EH (cell line): ENCODE measurements at regions not wholly inside any gene's neighbourhood (a gene's known extent, or its start where the extent isn't known, plus 50 kb on each side); places are given as distances from the start of the nearest gene placed in this dataset.
"Not testable (repeated sequence)": the region's sequence is repeated elsewhere in the genome, so short reads cannot be mapped to it uniquely, and the experiment has no call there.

Experiments used
- DNase-seq: peaks from one replicate; pipeline ENCODE4 v3.0.0-alpha.2; 2015; ENCODE audit warnings: low read depth

GRCh38 chr10:89952325-89952724 lies 250.9 kb downstream of the KIF20B start:
- no peak for DNase-seq

- DNase-seq = no peak
Observed at GRCh38 chr10:89952751-89953150, 251.4 kb downstream of the KIF20B start.

DNA sequence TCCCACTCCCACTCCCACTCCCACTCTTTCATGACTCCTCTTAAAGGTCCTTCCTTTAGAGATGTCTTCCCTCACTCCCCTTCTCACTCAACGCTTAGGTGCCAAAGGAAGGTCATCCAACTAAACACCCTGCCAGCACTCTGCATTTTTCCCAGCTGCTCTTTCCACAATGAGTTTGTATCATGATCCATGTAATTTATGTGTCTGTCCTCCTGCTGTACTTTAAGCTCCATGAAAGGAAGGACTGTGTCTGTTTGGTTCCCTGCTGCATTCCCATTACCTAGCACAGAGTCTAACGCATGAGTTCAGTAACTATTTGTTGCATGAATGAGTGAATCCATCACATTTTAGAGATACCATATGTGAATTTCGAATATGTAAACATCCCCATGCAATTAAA lies 252.7 kb downstream of the KIF20B start:
- DNase-seq = peak; percentile 3

GRCh38 chr10:89954787-89955566 lies 253.6 kb downstream of the KIF20B start:
- no peak for DNase-seq

GRCh38 chr10:89959433-89960110 lies 258.2 kb downstream of the KIF20B start:
- peak; percentile 51 for DNase-seq

DNA sequence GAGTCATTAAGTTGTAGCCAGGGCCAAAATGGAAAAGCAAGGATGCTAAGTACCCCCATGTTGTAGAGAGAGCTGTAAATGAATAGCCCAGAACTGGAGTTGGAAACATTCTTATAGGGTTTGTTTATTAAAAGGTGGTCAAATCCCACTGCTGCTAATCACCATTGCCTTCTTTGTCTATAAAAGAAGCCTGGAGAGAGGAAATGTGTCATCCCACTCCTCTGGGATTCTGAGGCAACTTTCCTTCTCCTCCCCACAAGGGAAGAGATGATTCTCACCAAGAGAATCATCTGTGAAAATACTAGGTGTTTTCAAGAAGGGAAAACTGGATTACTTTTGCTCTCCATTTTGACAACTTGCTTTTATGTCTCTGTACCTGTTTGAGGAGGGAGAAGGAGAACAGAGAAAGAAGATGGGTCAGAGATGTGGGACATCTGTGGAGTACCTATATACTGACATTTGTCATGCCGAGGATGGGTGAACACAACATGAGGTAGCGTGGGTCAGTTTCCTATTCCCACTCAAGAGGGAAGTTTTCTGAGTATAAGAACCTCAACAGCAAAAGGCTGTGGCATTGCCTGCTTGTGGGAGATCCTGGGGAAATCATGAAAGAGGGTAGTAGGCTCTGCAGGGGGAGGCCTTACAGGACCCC lies 262.2 kb downstream of the KIF20B start:
- DNase-seq = peak; percentile 48

- no peak for DNase-seq
Observed at GRCh38 chr10:89966211-89966610, 264.8 kb downstream of the KIF20B start.

DNA sequence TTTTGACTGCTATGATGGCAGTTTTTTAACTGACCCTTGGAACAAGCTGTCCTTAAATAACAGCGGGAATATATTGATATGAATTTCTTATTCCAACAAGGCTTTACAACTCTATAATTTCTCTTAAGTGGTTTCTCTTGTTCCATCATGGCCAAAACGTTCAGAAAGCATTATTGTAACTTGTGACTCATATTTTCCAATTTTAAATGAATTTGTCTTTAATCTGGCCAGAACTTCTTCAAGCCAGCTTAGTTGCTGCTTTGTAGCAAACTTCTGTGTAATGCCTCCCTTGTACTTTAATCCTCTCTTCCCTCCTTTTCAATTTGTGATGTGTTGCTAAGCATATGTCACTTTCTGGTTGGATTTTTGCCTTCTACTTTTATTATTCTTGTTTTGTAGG lies 271.9 kb downstream of the KIF20B start:
- DNase-seq = peak; percentile 3

DNA sequence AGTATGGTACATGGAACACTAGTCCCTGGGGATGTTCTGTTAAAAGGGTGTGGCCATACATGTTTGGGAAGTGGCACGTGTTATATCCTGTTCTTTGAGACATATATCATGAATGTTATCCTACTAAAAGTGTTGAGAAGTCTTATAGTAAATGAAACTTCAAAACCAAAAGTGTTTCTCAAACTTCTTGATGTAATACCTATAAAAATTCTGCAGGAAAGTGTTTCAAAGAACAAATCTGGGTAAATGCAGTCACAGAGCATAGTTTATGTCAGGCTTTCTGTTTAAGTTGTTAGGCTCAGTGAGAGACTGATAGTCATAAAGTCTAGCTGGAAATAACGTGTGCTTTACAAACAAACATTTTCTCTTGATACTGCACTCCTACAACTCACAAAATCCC lies 273.7 kb downstream of the KIF20B start:
- no peak for DNase-seq

DNA sequence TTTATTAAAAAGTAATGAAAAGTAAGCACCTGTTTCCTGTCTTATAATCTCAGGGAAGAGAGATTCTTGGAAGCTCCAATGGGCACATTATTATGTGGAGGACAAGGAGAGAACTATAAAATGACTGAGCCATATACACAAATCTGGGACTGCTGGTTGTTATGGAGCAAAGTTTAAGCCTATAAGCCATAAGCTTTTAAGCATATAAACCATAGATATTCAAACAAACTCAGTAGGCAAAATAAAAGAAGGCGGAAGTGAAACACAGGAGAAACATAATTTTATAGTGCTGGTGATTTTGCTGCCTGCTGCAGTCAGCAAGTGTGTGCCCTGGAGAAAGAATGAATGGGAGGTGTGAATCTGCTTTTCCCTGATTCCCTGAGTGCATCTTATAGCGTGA lies 274.4 kb downstream of the KIF20B start:
- no peak for DNase-seq

GRCh38 chr10:89978081-89978480 lies 276.7 kb downstream of the KIF20B start:
- peak; percentile 28 for DNase-seq

GRCh38 chr10:89979726-89980125 lies 278.3 kb downstream of the KIF20B start:
- no peak for DNase-seq

- no peak for DNase-seq
Observed at GRCh38 chr10:89980166-89980565, 278.8 kb downstream of the KIF20B start.

- peak; percentile 33 for DNase-seq
Observed at GRCh38 chr10:89981891-89982290, 280.5 kb downstream of the KIF20B start.

- DNase-seq = no peak
Observed at GRCh38 chr10:89985446-89985845, 284.1 kb downstream of the KIF20B start.

- not testable (repeated sequence) for DNase-seq
Observed at GRCh38 chr10:89988361-89988760, 287.0 kb downstream of the KIF20B start.

DNA sequence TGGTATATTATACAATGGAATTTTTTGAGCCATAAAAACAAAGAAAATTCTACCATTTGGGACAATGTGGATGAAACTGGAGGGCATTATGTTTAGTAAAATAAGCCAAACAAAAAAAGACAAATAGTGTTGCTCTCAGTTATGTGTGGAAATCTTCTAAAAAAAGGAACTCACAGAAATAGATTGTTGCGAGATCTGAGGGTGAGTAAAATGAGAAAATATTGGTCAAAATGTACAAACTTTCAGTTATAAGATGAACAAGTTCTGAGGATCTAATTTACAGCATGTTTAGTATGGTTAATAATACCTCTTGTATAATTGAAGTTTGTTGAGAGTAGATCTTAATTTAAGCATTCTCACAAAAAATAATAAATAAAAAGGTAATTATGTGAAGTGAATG lies 291.2 kb downstream of the KIF20B start:
- DNase-seq = no peak

DNA sequence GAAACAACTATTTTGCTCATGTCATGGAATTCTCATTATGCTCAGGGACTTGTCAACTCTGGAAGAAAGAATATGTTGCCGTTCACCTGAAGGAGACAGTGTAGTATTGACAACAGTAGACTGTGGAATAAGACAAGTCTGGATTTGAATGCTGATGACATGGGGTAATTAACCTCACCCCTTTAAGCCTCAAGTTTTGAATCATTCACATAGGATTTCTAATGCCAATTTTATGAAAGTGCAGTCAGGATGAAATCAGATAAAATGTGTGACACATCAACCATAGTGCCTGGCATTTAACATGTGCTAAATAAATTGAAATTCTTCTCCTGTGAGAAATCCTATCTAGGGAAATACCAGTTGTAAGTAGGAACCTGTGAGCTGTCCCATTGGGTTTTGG lies 305.8 kb downstream of the KIF20B start:
- DNase-seq = peak; percentile 39

GRCh38 chr10:90011281-90011680 lies 309.9 kb downstream of the KIF20B start:
- not testable (repeated sequence) for DNase-seq

DNA sequence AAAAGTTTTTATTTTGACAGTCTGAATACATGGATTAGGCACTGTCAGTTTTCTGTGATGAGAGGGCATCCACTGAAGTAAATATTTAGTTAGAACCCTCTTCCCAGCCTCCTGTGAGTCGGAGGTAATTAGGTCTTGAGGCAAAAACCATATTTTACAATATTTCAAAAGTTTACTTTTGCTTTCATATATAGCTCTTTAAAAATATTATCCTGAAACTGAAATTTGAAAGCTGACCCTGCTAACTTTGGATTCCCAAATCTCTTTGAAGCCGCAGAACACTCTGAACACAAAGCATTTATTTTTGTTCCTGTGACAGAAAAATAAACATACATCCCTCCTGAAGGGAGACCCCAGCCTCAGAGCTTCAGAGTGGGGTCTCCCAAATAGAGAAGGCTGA lies 317.4 kb downstream of the KIF20B start:
- DNase-seq = no peak

DNA sequence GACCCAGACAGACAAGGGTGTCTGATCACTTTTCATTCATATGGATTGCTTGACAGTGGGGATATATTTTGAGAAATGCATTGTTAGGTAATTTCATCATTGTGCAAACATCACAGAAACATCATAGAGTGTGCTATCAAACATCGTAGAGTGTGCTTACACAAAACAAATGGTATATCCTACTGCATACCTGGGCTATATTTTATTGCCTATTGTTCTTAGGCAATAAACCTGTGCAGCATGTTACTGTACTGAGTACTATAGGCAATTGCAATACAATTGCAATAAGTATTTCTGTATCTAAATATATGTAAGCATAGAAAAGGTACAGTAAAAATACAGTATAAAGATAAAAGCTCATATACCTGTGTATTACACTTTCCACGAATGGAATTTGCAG lies 319.1 kb downstream of the KIF20B start:
- DNase-seq = no peak

- no peak for DNase-seq
Observed at GRCh38 chr10:90023950-90024349, 322.6 kb downstream of the KIF20B start.

DNA sequence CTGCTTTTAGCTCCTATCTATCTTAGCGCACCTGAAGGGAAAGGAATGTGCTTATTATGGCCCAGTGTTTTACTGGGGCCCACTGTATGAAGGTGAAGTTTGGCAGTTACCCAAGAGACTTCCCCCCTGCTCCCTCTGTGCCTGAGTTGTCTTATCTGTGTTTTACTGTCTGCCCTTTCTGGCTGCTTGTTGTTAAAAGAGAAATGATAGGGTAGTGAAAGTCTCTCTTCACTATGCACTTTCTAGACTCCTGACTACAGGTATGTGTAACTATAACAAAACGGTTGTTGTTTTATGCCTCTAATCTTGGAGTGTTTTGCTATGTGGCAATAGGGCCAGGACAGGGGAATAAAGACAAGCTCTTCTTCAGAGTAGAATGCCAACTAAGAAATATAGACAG lies 326.9 kb downstream of the KIF20B start:
- DNase-seq = no peak
